ENCODE measurements at regions not wholly inside any gene's neighbourhood (a gene's known extent, or its start where the extent isn't known, plus 50 kb on each side); places are given as distances from the start of the nearest gene placed in this dataset.

- Histone ChIP-seq H3K9me2 (ENCODE audit: insufficient read depth, low read length) (no peaks in the 10 kb centered on the region), H3K9me3 (ENCODE audit: low read length) (no peaks in the 10 kb centered on the region), H3K36me3 (ENCODE audit: insufficient read depth, low read length) (no peaks in the 10 kb centered on the region), H3K4me2 (ENCODE audit: low read length) (no peak overlapping the region), H2AFZ (ENCODE audit: low read length) (no peak overlapping the region), H4K20me1 (ENCODE audit: insufficient read depth, low read length) (no peaks in the 10 kb centered on the region), H3K4me1 (ENCODE audit: insufficient read depth, low read length, poor library complexity, severe bottlenecking) (no peaks in the 10 kb centered on the region), H3K27ac (ENCODE audit: low read depth, low read length, poor library complexity, severe bottlenecking) (no peak overlapping the region), H3K4me3 (ENCODE audit: low read depth, low read length, poor library complexity, severe bottlenecking) (no peak overlapping the region), H3K79me2 (ENCODE audit: insufficient read depth, low read depth, low read length) (no peaks in the 10 kb centered on the region)
- DNase-seq (ENCODE audit: low spot score): no peak
- intact Hi-C loops (cut with micrococcal nuclease; ENCODE audit: unreplicated experiment): no loop called here
- POLR2A ChIA-PET: no interaction called here
- no TSS peak for BruUV-seq (replicated peaks)
- TF ChIP-seq EZH2phosphoT487 (IDR thresholded peaks at IDR 0.05; ENCODE audit: borderline replicate concordance, low read depth, low read length): no peak
- TF ChIP-seq CTCF (conservative IDR thresholded peaks at IDR 0.05; ENCODE audit: low read length): no peak
- CTCF ChIA-PET (ENCODE audit: unreplicated experiment): no interaction called here
Observed at GRCh38 chr15:46442184-46442583, 807.4 kb downstream of the SQOR start.

- no peaks in the 10 kb centered on the region for H4K20me1 ChIP-seq (ENCODE audit: insufficient read depth, low read length)
- CTCF ChIA-PET (ENCODE audit: unreplicated experiment): no interaction called here
- no TSS peak for BruUV-seq (replicated peaks)
- no peak overlapping the region for H3K4me3 ChIP-seq (ENCODE audit: low read depth, low read length, poor library complexity, severe bottlenecking)
- no peak overlapping the region for H3K4me2 ChIP-seq (ENCODE audit: low read length)
- H3K9me2 ChIP-seq (ENCODE audit: insufficient read depth, low read length): no peaks in the 10 kb centered on the region
- no peaks in the 10 kb centered on the region for H3K36me3 ChIP-seq (ENCODE audit: insufficient read depth, low read length)
- H3K4me1 ChIP-seq (ENCODE audit: insufficient read depth, low read length, poor library complexity, severe bottlenecking): no peaks in the 10 kb centered on the region
- DNase-seq (ENCODE audit: low spot score): no peak
- no peak overlapping the region for H2AFZ ChIP-seq (ENCODE audit: low read length)
- H3K9me3 ChIP-seq (ENCODE audit: low read length): no peaks in the 10 kb centered on the region
- POLR2A ChIA-PET: no interaction called here
- TF ChIP-seq EZH2phosphoT487 (IDR thresholded peaks at IDR 0.05; ENCODE audit: borderline replicate concordance, low read depth, low read length) (no peak), CTCF (conservative IDR thresholded peaks at IDR 0.05; ENCODE audit: low read length) (no peak)
- no peak overlapping the region for H3K27ac ChIP-seq (ENCODE audit: low read depth, low read length, poor library complexity, severe bottlenecking)
- intact Hi-C loops (cut with micrococcal nuclease; ENCODE audit: unreplicated experiment): no loop called here
- H3K79me2 ChIP-seq (ENCODE audit: insufficient read depth, low read depth, low read length): no peaks in the 10 kb centered on the region
Observed at GRCh38 chr15:46442901-46443590, 808.2 kb downstream of the SQOR start.

- intact Hi-C loops (cut with micrococcal nuclease; ENCODE audit: unreplicated experiment): no loop called here
- Histone ChIP-seq H3K4me2 (ENCODE audit: low read length) (no peak overlapping the region), H3K9me3 (ENCODE audit: low read length) (no peaks in the 10 kb centered on the region), H3K4me3 (ENCODE audit: low read depth, low read length, poor library complexity, severe bottlenecking) (no peak overlapping the region), H3K79me2 (ENCODE audit: insufficient read depth, low read depth, low read length) (no peaks in the 10 kb centered on the region), H3K36me3 (ENCODE audit: insufficient read depth, low read length) (no peaks in the 10 kb centered on the region), H3K4me1 (ENCODE audit: insufficient read depth, low read length, poor library complexity, severe bottlenecking) (no peaks in the 10 kb centered on the region), H3K27ac (ENCODE audit: low read depth, low read length, poor library complexity, severe bottlenecking) (no peak overlapping the region), H3K9me2 (ENCODE audit: insufficient read depth, low read length) (no peaks in the 10 kb centered on the region), H2AFZ (ENCODE audit: low read length) (no peak overlapping the region), H4K20me1 (ENCODE audit: insufficient read depth, low read length) (no peaks in the 10 kb centered on the region)
- no peak for TF ChIP-seq EZH2phosphoT487 (IDR thresholded peaks at IDR 0.05; ENCODE audit: borderline replicate concordance, low read depth, low read length)
- TF ChIP-seq CTCF (conservative IDR thresholded peaks at IDR 0.05; ENCODE audit: low read length): no peak
- POLR2A ChIA-PET: no interaction called here
- no TSS peak for BruUV-seq (replicated peaks)
- DNase-seq (ENCODE audit: low spot score): no peak
- CTCF ChIA-PET (ENCODE audit: unreplicated experiment): no interaction called here
Observed at GRCh38 chr15:46450112-46450809, 815.4 kb downstream of the SQOR start.

All from OCI-LY7 (cell line).